IPS-NIHi7 (cell line): ENCODE measurements at regions not wholly inside any gene's neighbourhood (a gene's known extent, or its start where the extent isn't known, plus 50 kb on each side); places are given as distances from the start of the nearest gene placed in this dataset.
"Not testable (repeated sequence)": the region's sequence is repeated elsewhere in the genome, so short reads cannot be mapped to it uniquely, and the experiment has no call there.

ENCODE experiments used
- DNase-seq: peaks from one replicate; pipeline ENCODE4 v3.0.0; 2012; ENCODE audit warnings: mixed read lengths; ENCODE audit errors: extremely low spot score

DNA sequence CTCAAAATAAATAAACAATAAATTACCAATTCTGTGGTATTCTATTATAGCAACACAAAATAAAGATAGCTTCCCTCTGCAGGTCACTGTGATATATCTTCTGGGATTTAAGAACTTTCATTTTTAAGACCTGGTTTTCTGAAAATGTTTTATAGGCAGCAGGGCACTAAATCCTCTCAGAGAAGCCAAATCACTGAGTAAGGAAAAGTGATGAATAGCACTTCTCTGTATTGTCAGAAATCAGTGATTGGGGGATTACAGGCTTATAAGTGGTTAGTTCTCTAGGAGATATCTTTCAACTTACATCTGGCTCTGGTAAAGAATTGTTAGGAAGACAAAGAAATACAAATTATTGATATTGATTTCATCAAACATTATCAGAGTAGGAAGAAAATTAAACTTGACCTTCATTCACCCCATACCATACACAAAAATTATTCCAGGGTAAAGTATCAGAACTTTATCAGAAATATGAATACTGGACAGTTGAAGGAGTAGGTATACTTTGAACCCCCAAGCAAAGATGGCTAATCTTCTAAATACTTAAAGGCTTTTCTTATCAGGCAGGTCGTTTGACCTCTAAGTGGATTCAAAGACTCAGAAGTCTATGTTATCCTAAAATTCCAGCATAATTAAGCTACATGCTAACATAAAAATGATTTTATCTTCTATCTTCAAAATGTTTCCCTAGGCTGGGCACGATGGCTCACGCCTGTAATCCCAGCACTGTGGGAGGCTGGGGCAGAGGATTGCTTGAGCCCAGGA is 81.6 kb upstream of the USP9X start:
- DNase-seq: no peak

DNA sequence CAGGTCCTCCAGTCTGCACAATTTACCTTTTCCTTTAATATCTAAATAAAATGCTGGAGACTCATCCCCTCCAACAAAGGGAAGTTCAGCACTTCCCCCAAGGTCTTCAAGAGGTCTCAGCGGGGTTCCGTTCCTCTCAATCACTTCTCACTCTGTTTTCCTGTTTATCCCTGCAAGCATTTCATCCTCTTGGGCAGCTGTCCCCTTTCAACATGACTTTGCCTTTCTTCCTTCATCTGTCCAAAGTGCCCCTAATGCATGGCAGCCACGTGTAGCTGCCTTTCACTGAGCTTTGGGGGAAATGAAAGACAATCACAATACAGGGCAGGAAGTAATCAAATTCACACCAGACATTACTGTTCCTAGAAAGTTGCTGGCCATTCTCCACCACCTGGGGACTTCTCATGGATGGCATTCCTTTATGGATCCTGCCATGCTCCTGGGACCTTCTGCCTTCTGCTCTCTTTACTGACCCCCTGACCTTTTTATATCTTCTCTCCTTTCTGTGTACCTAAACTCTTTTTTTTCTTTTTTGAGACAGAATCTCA is 79.7 kb upstream of the USP9X start:
- DNase-seq: peak; percentile 18

DNA sequence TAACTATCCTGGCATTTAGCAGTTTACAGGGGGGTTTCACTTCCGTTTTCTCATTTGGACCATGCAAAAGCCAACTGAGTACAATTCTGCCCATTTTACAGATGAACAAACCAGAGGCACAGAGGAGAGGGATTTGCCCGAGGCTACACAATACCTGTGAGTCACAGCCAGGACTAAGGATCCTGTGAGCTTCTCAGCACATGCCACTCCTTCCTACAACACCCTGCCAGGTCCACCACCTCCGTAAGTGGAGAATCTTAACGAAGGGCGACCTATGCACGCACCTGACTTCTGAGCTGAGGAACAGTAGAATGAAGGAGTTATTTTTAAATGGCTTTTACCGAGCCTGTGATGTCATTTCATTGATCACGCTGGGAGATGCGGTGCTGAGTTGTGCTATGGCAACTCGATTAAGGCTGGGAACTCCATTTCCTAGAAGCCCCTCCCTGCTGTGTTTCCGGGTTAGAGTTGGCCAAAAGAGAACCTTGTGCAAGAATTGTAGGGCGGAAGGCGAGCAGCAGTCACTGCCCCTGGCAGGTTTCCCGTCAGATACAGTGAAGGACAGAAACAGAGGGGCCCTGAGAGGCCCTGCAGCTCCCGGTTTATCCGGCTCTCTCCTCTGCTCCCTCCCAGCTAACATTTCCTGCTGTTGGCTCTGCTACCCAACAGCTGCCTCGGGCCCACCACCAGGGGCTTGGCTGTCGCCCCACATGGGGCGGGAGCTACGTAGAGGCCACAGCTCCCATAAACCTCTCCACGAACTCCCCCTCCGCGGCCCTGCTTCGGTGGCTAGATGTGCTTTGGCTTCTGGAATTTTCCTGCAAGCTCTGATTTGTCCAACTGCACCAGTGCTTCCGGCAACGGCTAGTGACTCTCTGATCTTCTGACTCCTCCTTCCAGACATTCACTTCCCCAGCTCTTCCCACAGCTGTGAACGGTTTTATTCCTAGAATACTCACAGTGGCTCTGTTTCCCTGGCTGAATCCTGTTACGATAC is 75.1 kb upstream of the USP9X start:
- DNase-seq: peak; percentile 50

DNA sequence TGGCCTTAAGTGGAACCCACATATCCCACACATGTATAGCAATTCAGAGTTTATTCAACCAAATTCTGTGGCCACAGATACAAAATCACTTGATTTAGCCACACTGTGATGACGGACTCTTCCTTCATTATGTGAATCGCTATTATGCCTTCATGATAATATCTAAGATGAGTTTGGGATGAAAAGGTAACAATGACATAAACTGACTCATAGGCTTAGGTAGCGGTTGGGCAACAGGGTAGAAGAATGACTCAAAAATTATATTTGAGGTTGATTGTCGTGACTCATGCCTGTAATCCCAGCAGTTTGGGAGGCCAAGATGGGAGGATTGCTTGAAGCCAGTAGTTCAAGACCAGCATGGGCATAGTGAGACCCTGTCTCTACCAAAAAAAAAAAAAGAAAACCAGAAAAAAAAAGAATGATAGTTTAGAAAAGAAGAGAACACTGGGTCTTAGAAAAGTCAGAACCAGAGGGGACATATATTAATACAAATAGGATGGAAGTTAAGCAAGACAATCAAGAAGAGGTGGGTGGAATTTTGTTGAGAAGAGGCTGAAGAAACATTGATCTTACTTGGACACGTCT is 70.4 kb upstream of the USP9X start:
- DNase-seq: no peak

DNA sequence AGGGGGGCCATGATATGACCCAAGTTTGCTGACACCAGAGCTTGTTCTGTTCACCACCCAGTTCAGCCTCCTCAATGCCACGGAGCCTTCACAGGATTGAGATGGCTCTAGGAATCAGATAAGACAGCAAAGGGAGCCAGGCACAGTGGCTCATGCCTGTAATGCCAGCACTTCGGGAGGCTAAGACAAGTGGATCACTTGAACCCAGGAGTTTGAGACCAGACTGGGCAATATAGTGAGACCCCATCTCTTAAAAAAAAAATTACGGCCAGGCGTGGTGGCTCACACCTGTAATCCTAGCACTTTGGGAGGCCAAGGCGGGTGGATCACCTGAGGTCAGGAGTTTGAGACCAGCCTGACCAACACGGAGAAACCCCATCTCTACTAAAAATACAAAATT is 67.5 kb upstream of the USP9X start:
- not testable (repeated sequence) for DNase-seq

DNA sequence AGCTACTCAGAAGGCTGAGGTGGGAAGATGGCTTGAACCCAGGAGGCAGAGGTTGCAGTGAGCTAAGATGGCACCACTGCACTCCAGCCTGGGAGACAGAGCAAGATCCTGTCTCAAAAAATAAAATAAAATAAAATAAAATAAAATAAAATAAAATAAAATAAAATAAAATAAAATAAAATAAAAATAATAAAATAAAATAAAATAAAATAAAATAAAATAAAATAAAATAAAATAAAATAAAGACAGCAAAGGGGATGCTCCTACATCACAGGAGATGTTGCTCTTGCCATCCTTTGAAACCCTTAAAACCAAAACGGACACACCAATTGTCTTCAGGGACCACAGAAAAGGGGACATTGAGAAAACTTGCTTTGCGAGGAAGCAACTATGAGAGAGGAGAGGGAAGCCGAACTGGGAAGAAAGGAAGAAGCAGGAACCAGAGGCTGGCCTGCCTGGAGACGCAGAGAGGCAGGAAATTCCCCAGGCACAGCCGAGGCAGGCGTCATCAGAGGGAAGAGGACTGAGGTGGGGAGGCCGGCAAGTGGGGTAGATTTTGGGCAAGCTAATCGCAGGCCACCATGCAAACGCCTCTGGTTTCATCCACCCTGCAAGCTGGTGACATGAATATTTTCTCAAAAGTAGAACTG is 66.7 kb upstream of the USP9X start:
- not testable (repeated sequence) for DNase-seq

DNA sequence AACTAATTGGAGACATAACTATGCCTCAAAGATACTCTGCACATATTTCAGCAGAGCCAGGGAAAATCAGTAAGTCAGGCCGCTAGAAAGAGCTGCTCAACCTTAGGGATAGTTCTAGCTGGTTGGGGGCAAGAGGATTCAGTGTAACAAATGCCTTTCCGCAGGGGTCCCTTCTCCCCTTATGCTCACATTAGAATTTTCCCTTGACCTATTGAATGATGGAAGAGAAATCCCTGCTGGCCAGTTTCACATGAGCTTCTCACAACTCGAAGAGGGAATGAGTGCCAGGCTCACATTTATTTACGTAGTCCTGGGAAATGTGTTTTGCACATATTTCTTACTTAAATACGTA is 66.2 kb upstream of the USP9X start:
- no peak for DNase-seq

DNA sequence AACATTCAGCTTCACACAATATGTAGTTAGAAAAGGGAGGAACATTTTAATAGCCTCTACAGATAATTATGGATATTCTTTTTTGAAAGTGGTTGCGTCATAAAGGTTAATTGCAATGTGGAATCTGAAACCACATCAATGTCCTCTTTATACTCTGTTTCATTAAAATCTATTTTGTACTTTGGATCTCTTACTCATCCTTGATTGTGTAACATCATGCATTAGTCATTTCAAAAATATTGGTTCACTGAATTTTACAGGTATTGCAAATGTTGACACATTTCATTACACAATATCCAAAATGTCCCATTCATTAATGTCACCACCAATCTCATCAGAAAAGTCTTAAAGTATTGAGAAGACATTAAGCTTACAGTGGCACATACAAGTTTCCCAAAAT is 62.7 kb upstream of the USP9X start:
- DNase-seq: no peak

DNA sequence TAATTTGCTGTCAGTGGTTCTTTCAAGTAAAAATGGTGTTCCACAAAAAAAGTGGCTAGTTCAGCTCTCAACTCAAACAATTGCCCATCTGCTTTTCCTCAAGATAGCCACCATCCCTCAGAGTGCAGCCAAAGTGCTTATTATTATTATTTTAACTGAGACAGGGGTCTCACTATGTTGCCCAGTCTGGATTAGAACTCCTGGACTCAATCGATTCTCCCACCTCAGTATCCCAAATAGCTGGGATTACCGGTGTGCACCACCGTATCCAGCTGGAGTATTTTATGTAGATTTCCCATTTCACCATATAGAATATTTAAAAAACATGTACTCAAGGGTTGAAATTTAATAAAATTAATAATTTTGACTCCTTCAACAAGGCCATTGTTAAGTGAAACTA is 62.1 kb upstream of the USP9X start:
- no peak for DNase-seq

DNA sequence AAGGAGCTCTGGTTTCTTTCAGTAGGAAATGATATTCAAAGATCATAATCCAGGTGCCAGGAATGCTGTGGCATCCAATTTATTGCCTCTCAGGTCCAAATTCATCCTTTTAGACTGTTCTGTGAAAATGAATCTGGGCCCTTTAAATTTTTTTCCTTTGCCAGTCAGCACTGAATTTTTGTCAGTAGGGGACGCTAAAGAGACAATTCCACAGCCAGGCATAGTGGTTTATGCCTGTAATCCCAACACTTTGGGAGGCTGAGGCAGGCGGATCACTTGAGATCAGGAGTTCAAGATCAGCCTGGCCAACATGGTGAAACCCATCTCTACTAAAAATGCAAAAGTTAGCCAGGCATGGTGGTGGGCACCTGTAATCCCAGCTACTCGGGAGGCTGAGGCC is 60.9 kb upstream of the USP9X start:
- DNase-seq: not testable (repeated sequence)

DNA sequence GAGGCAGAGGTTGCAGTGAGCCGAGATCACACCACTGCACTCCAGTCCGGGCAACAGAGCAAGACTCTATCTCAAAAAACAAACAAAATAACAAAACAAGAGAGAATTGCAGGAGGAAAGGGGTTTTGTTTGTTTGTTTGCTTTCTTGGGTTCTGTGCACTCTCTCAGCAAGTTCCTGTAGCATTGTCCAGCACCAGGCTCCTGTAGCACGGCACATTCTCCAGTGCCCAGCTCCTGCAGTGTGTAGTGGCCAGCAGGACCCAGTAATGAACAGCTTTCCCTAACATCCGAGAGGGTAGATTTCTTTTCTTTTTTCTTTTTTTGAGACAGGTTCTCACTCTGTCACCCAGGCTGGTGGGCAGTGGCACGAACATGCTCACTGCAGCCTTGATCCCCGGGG is 60.5 kb upstream of the USP9X start:
- DNase-seq: no peak

DNA sequence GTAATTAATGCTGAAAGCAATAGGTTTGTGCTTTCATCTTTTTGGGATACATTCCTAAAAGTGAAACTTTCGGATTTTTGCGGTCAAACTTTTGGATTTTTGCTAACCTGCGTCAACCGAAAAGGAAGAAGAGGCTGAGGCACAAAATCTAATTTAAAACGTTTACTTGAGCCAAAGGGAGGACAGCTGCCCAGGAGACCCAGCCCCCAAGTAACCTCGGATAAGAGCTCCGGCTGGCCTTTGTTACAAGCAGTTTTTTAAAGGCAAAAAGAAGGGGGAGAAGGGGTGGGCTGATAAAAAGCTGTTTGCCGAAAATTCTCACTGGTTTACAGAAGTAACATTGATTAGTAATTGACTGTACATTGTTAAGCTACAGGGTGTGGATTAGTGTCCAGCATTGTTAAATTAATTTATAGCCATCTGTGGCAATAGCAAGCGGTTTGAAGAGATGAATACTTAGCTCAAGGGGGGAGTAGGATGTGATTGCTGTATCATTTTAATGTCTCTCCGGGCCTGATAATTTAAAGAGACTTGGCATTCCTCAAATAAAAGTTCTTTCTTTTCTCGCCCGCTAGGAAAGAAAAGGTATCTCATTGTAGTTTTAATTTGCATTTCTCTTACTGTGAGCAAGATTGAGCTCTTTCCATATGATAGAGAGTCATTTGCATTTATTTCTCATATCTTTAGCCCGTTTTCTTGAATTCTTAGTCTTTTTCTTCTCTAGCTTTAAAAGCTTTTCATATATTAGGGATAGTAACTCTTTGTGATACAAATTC is 59.1 kb upstream of the USP9X start:
- DNase-seq: no peak

DNA sequence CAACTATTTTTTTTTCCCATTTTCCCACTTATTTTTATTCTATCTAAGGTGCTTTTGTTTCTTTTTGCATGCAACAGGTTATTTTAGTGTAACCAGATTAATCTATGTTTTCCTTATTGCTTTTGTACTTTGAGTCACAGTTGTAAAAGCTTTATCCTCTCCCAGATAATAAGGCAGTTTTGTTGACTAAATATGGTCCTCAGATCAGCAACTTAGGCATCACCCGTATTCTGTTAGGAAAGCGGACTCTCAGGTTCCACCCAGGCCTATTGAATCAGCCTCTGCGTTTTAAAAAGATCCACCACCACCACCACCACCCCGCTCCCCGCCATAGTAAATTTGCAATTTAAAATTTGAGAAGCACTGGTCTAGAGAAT is 58.6 kb upstream of the USP9X start:
- DNase-seq: no peak

DNA sequence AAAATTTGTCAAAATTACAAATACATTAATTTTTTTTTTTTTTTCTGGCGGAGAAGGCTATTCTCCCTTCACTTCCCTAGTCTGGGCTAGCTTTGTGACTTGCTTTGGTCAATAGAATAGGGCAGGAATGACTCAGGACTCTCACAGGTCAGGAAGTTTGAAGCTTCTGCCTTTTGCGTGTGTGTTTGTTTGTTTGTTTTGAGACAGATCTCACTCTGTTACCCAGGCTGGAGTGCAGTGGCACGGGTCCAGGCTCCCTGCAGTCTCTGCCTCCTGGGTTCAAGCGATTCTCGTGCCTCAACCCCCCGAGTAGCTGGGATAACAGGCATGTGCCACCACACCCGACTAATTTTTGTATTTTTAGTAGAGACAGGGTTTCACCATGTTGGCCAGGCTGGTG is 55.9 kb upstream of the USP9X start:
- no peak for DNase-seq

DNA sequence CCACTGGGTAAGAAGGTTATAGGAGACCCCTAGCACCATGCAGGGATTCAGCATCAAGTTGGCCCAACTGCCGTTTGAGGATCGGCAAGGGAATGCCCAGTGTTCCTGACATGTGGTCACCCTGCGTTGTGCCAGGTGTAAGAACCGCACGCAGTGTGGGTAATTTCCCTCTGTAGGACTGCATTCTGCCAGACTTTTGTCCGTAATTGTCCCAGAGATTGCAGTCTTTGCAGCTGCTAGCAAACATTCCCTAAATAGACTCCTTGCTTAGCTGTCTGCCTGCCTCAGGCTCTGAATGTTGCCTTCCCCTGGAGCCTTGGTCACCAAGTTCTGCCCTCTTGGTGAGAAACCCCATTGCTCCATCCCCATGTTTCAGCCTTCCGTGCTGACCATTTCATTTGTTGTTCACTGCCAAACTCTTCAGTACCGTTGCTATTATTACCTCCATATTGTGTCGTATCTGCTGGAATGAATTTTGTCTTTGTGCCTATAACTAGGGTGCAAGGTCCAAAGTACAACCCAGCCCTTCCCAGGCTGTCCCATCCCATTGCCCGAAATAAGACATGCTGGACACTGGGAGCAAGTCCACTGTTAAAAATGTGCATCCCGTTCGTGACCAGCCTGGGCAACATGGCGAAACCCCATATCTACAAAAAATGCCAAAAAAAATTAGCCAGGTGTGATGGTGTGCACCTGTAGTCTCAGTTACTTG is 53.8 kb upstream of the USP9X start:
- no peak for DNase-seq

DNA sequence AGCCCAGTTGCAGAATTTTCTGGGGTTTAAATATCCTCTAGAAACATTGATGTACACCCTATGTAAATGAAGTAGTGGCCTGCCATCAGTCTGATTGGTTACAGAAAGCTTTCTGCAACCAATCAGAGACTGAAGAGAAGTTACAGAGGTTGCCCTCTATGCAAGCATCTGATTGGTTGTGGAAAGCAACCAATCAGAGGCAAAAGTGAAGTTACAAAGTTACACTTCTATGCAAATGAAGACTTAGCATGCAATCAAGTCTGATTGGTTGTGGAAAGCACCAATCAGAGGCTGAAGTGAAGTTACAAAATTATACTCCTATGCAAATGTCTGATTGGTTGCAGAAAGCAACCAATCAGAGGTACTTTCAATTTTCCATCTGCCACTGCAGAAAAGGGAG is 51.9 kb upstream of the USP9X start:
- DNase-seq: no peak

DNA sequence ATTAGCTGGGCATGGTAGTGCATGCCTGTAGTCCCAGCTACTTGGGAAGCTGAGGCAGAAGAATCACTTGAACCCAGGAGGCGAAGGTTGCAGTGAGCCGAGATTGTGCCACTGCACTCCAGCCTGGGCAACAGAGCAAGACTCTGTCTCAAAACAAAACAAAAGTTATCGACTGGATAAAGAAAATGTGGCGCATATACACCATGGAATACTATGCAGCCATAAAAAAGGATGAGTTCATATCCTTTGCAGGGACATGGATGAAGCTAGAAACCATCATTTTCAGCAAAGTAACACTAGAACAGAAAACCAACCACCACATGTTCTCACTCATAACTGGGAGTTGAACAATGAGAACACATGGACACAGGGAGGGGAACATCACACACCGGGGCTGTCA is 50.3 kb upstream of the USP9X start:
- not testable (repeated sequence) for DNase-seq
